WTC11 (cell line): ENCODE measurements at regions not wholly inside any gene's neighbourhood (a gene's known extent, or its start where the extent isn't known, plus 50 kb on each side); places are given as distances from the start of the nearest gene placed in this dataset.
"Not testable (repeated sequence)": the region's sequence is repeated elsewhere in the genome, so short reads cannot be mapped to it uniquely, and the experiment has no call there.

Source experiments
- ATAC-seq: fragments of 200-7000 bp; cut with Tn5 transposase; 2 replicates; pipeline ENCODE4 v1.10.0; 2021; ENCODE audit warnings: mild to moderate bottlenecking, moderate library complexity
- CTCF ChIA-PET: fragments of 300-600 bp; sonication (Branson Sonifier 250); formaldehyde crosslinking; loops from one replicate; lab custom pipeline; 2021; ENCODE audit warnings: antibody characterized with exemption; lab: Charles Lee
- POLR2A ChIA-PET: fragments of 350-600 bp; sonication (Branson Sonifier 250); formaldehyde crosslinking; loops from one replicate; lab custom pipeline; 2021; ENCODE audit warnings: antibody characterized with exemption; lab: Charles Lee
- DNase-seq: peaks from one replicate; pipeline ENCODE4 v3.0.0; 2021; ENCODE audit warnings: low spot score
- H3K27ac Mint-ChIP-seq: 2 replicates; pipeline ENCODE4 v1.8.0; 2021; ENCODE audit warnings: mixed read lengths
- H3K27me3 Mint-ChIP-seq: 2 replicates; pipeline ENCODE4 v1.8.0; 2021; ENCODE audit warnings: low read depth, mild to moderate bottlenecking, moderate library complexity, mixed read lengths
- H3K36me3 Mint-ChIP-seq: 2 replicates; pipeline ENCODE4 v1.8.0; 2021; ENCODE audit warnings: mixed read lengths
- H3K4me1 Mint-ChIP-seq: 2 replicates; pipeline ENCODE4 v1.8.0; 2022; ENCODE audit warnings: mixed read lengths
- H3K4me3 Mint-ChIP-seq: 2 replicates; pipeline ENCODE4 v1.8.0; 2021; ENCODE audit warnings: mild to moderate bottlenecking, moderate library complexity, mixed read lengths
- H3K9me3 Mint-ChIP-seq: 2 replicates; pipeline ENCODE4 v1.8.0; 2021; ENCODE audit warnings: mixed read lengths
- CREM ChIP-seq: sonication (generic); formaldehyde crosslinking; IDR thresholded peaks from 2 replicates; pipeline ENCODE4 v1.8.1; 2022; ENCODE audit warnings: mild to moderate bottlenecking, missing genetic modification reagents, moderate library complexity
- EMX1 ChIP-seq: fragments of 250-450 bp; sonication (Bioruptor Pico); IDR thresholded peaks from 2 replicates; pipeline ENCODE4 v1.8.0; 2021; ENCODE audit warnings: mild to moderate bottlenecking
- FOXP1 ChIP-seq: sonication (generic); formaldehyde crosslinking; IDR thresholded peaks from 2 replicates; pipeline ENCODE4 v1.8.0; 2022; ENCODE audit warnings: missing genetic modification reagents, mild to moderate bottlenecking, moderate library complexity, borderline replicate concordance
- GABPB1 ChIP-seq: sonication (generic); formaldehyde crosslinking; IDR thresholded peaks from 2 replicates; pipeline ENCODE4 v1.8.1; 2023; ENCODE audit warnings: mild to moderate bottlenecking, missing genetic modification reagents
- NFE2L1 ChIP-seq: sonication (generic); formaldehyde crosslinking; IDR thresholded peaks from 2 replicates; pipeline ENCODE4 v1.8.1; 2023; ENCODE audit warnings: missing genetic modification reagents
- NFYB ChIP-seq: sonication (generic); formaldehyde crosslinking; conservative IDR thresholded peaks from 2 replicates; pipeline ENCODE4 v1.8.0; 2022; ENCODE audit warnings: low read depth, missing genetic modification reagents
- NR3C1 ChIP-seq: sonication (generic); formaldehyde crosslinking; conservative IDR thresholded peaks from 2 replicates; pipeline ENCODE4 v1.8.1; 2023; ENCODE audit warnings: low read depth, mild to moderate bottlenecking, missing genetic modification reagents
- RORB ChIP-seq: fragments of 250-450 bp; sonication (Bioruptor Pico); IDR thresholded peaks from 2 replicates; pipeline ENCODE4 v1.9.0; 2021; ENCODE audit warnings: mild to moderate bottlenecking
- SP1 ChIP-seq: sonication (generic); formaldehyde crosslinking; conservative IDR thresholded peaks from 2 replicates; pipeline ENCODE4 v1.8.1; 2022; ENCODE audit warnings: missing genetic modification reagents
- ZNF416 ChIP-seq: fragments of 250-450 bp; sonication (Bioruptor Pico); IDR thresholded peaks from 2 replicates; pipeline ENCODE4 v1.9.0; 2021; ENCODE audit warnings: mild to moderate bottlenecking, inconsistent platforms
- TF ChIP-seq, protein P1 (sequence below): sonication (generic); formaldehyde crosslinking; IDR thresholded peaks from 2 replicates; pipeline ENCODE4 v1.8.0; 2022; ENCODE audit warnings: mild to moderate bottlenecking, missing genetic modification reagents
- TF ChIP-seq, protein P2 (sequence below): fragments of 250-450 bp; sonication (Bioruptor Pico); IDR thresholded peaks from 2 replicates; pipeline ENCODE4 v2.1.2; 2022; ENCODE audit warnings: mild to moderate bottlenecking, moderate library complexity
- TF ChIP-seq, protein P3 (sequence below): sonication (generic); formaldehyde crosslinking; IDR thresholded peaks from 2 replicates; pipeline ENCODE4 v1.8.1; 2023; ENCODE audit warnings: mild to moderate bottlenecking, missing genetic modification reagents
- TF ChIP-seq, protein P4 (sequence below): sonication (generic); formaldehyde crosslinking; IDR thresholded peaks from 2 replicates; pipeline ENCODE4 v1.8.1; 2022; ENCODE audit warnings: low read depth, missing genetic modification reagents, borderline replicate concordance
- TF ChIP-seq, protein P5 (sequence below): sonication (generic); formaldehyde crosslinking; IDR thresholded peaks from 2 replicates; pipeline ENCODE4 v1.8.1; 2022; ENCODE audit warnings: mild to moderate bottlenecking, missing genetic modification reagents, moderate library complexity, borderline replicate concordance
- TF ChIP-seq, protein P6 (sequence below): fragments of 250-450 bp; sonication (Bioruptor Pico); IDR thresholded peaks from 2 replicates; pipeline ENCODE4 v1.9.0; 2021; ENCODE audit warnings: mild to moderate bottlenecking, borderline replicate concordance

DNA sequence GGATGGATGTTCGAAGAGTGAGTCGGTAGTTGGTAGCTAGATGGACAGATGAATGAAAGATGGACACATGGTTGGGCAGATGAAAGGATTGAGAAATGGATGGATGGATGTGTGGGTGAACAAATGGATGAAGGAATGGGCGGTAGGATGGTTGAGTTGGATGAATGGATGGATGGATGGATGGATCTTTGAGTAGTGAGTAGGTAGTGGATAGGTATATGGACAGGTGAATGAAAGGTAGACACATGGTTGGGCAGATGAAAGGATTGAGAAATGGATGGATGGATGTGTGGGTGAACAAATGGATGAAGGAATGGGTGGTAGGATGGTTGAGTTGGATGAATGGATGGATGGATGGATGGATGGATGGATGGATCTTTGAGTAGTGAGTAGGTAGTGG, 97.0 kb upstream of the ADAMTS2 start:
- H3K9me3 Mint-ChIP-seq: peaks cover 30% of the 10 kb centered on the region
- DNase-seq, ATAC-seq, H3K27ac Mint-ChIP-seq, H3K4me1 Mint-ChIP-seq, CTCF ChIA-PET, H3K27me3 Mint-ChIP-seq, H3K4me3 Mint-ChIP-seq, H3K36me3 Mint-ChIP-seq: not testable (repeated sequence)
- POLR2A ChIA-PET: interaction anchor here (0.7 kb wide), 1 partner anchor 221 kb away, joined by 3 read pairs; no protein-coding TSS in a partner anchor

DNA sequence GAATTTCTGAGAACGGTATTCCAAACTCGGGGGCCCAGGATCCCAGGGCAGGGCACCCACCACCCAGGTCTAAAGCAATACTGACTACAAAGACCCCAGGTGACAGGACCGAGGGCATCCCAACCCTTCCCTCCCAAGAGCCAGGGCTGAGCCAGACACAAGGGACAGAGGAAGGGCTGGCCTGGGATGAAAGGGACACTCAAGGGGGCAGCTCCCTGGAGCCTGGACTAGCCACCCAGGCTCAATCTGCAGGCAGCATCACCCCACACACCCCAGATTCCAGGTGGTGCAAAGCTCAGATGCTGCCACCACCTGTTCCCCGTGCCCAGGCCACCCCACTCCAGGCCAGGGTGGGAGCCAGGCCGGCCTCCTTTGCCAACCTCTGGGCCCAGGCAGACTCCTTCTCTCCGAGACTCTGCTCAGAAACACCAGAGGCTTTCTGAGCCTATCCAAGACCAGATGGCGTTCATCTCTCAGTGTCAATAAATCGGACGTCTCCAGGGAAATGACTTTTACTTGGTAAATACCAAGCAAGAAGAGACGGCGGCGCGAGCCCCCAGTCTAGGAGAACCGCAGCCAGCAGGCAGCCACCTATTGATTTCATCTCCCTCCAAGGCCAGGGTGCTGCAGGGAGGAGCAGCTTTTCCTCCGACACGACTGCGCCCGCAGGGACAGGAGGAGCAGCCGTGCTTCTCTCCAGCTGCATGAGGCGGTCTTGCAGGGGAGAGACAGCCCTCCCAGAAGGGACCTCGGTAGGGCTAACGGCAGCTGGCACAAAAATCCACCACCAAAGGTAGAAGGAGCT, 94.1 kb upstream of the ADAMTS2 start:
- CTCF ChIA-PET: no interaction called here
- Mint-ChIP-seq H3K4me1 (no peaks in the 10 kb centered on the region), H3K27ac (no peak overlapping the region), H3K9me3 (peaks cover 13% of the 10 kb centered on the region), H3K36me3 (no peaks in the 10 kb centered on the region), H3K4me3 (no peak overlapping the region), H3K27me3 (no peaks in the 10 kb centered on the region; the same call in 1 of the 2 replicates)
- ATAC-seq (no peak), DNase-seq (no peak)
- TF ChIP-seq SP1 (CRISPR knock-in tag) (no peak), RORB (CRISPR knock-in tag) (no peak), GABPB1 (CRISPR knock-in tag) (no peak), NFYB (CRISPR knock-in tag) (no peak), NFE2L1 (CRISPR knock-in tag) (no peak), ZNF416 (CRISPR knock-in tag) (no peak), EMX1 (CRISPR knock-in tag) (no peak), FOXP1 (CRISPR knock-in tag) (no peak), CREM (no peak), NR3C1 (CRISPR knock-in tag) (no peak)
- TF ChIP-seq, protein P1, sequence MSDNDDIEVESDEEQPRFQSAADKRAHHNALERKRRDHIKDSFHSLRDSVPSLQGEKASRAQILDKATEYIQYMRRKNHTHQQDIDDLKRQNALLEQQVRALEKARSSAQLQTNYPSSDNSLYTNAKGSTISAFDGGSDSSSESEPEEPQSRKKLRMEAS (CRISPR knock-in tag): no peak
- TF ChIP-seq, protein P2, sequence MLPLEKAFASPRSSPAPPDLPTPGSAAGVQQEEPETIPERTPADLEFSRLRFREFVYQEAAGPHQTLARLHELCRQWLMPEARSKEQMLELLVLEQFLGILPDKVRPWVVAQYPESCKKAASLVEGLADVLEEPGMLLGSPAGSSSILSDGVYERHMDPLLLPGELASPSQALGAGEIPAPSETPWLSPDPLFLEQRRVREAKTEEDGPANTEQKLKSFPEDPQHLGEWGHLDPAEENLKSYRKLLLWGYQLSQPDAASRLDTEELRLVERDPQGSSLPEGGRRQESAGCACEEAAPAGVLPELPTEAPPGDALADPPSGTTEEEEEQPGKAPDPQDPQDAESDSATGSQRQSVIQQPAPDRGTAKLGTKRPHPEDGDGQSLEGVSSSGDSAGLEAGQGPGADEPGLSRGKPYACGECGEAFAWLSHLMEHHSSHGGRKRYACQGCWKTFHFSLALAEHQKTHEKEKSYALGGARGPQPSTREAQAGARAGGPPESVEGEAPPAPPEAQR (CRISPR knock-in tag): no peak
- TF ChIP-seq, protein P3, sequence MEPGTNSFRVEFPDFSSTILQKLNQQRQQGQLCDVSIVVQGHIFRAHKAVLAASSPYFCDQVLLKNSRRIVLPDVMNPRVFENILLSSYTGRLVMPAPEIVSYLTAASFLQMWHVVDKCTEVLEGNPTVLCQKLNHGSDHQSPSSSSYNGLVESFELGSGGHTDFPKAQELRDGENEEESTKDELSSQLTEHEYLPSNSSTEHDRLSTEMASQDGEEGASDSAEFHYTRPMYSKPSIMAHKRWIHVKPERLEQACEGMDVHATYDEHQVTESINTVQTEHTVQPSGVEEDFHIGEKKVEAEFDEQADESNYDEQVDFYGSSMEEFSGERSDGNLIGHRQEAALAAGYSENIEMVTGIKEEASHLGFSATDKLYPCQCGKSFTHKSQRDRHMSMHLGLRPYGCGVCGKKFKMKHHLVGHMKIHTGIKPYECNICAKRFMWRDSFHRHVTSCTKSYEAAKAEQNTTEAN (CRISPR knock-in tag): no peak
- TF ChIP-seq, protein P4, sequence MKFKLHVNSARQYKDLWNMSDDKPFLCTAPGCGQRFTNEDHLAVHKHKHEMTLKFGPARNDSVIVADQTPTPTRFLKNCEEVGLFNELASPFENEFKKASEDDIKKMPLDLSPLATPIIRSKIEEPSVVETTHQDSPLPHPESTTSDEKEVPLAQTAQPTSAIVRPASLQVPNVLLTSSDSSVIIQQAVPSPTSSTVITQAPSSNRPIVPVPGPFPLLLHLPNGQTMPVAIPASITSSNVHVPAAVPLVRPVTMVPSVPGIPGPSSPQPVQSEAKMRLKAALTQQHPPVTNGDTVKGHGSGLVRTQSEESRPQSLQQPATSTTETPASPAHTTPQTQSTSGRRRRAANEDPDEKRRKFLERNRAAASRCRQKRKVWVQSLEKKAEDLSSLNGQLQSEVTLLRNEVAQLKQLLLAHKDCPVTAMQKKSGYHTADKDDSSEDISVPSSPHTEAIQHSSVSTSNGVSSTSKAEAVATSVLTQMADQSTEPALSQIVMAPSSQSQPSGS: no peak
- TF ChIP-seq, protein P5, sequence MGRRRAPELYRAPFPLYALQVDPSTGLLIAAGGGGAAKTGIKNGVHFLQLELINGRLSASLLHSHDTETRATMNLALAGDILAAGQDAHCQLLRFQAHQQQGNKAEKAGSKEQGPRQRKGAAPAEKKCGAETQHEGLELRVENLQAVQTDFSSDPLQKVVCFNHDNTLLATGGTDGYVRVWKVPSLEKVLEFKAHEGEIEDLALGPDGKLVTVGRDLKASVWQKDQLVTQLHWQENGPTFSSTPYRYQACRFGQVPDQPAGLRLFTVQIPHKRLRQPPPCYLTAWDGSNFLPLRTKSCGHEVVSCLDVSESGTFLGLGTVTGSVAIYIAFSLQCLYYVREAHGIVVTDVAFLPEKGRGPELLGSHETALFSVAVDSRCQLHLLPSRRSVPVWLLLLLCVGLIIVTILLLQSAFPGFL: no peak
- TF ChIP-seq, protein P6, sequence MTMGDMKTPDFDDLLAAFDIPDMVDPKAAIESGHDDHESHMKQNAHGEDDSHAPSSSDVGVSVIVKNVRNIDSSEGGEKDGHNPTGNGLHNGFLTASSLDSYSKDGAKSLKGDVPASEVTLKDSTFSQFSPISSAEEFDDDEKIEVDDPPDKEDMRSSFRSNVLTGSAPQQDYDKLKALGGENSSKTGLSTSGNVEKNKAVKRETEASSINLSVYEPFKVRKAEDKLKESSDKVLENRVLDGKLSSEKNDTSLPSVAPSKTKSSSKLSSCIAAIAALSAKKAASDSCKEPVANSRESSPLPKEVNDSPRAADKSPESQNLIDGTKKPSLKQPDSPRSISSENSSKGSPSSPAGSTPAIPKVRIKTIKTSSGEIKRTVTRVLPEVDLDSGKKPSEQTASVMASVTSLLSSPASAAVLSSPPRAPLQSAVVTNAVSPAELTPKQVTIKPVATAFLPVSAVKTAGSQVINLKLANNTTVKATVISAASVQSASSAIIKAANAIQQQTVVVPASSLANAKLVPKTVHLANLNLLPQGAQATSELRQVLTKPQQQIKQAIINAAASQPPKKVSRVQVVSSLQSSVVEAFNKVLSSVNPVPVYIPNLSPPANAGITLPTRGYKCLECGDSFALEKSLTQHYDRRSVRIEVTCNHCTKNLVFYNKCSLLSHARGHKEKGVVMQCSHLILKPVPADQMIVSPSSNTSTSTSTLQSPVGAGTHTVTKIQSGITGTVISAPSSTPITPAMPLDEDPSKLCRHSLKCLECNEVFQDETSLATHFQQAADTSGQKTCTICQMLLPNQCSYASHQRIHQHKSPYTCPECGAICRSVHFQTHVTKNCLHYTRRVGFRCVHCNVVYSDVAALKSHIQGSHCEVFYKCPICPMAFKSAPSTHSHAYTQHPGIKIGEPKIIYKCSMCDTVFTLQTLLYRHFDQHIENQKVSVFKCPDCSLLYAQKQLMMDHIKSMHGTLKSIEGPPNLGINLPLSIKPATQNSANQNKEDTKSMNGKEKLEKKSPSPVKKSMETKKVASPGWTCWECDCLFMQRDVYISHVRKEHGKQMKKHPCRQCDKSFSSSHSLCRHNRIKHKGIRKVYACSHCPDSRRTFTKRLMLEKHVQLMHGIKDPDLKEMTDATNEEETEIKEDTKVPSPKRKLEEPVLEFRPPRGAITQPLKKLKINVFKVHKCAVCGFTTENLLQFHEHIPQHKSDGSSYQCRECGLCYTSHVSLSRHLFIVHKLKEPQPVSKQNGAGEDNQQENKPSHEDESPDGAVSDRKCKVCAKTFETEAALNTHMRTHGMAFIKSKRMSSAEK (CRISPR knock-in tag): no peak
- POLR2A ChIA-PET: no interaction called here
